ENCODE measurements at regions not wholly inside any gene's neighbourhood (a gene's known extent, or its start where the extent isn't known, plus 50 kb on each side); places are given as distances from the start of the nearest gene placed in this dataset.

DNA sequence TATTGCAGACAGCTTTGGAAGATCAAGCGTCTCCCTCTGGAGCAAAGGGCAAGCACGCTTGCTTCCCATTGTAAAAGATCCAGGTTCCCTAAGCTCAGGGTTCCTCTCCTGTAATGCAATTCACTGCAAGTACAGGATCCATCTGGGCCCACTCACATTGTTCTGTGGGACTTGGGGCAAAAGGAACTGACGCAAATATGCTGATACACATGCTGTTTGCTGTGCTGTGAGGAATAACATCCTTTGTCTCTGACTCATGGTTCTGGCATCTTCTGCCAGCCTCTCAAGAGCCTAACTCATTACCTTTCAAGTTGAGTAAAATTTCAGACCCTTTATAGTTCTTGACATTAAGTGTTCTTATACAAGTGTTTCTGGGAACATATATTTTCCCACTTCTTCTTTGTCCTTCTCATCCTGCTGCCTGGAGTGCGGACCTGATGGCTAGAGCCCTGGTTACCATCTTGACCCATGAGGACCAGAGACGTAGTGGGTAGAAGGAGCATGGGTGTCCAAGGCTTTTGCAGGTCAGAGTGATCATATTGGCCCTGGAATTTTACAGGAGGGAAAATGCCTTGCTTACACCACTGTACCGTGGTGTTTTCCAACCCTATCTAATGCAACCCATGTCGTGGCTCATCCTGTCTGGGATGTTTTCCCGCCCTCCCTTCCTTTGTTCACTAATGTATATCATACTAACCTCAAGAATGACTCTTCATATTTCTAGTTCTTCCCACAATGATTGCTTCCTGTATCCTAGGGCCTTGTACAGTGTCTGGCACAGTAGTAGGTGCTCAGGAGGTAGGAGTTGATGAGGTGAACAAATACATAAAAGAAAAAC, 145.7 kb upstream of the GLI2 start:
- peak; percentile 94 for DNase-seq
- peak overlapping the region; percentile 74 for H3K27ac ChIP-seq
- H3K27me3 ChIP-seq (replicated peaks) = no peaks in the 10 kb centered on the region
- in situ Hi-C loops (cut with HindIII; ENCODE audit: low pct_ligation_motif_present, low sequenced_read_pairs) = no loop called here
- no peak overlapping the region for H3K4me3 ChIP-seq (ENCODE audit: low read depth, low read length)
- no peaks in the 10 kb centered on the region for H3K36me3 ChIP-seq (replicated peaks)
- TF ChIP-seq, protein P1, sequence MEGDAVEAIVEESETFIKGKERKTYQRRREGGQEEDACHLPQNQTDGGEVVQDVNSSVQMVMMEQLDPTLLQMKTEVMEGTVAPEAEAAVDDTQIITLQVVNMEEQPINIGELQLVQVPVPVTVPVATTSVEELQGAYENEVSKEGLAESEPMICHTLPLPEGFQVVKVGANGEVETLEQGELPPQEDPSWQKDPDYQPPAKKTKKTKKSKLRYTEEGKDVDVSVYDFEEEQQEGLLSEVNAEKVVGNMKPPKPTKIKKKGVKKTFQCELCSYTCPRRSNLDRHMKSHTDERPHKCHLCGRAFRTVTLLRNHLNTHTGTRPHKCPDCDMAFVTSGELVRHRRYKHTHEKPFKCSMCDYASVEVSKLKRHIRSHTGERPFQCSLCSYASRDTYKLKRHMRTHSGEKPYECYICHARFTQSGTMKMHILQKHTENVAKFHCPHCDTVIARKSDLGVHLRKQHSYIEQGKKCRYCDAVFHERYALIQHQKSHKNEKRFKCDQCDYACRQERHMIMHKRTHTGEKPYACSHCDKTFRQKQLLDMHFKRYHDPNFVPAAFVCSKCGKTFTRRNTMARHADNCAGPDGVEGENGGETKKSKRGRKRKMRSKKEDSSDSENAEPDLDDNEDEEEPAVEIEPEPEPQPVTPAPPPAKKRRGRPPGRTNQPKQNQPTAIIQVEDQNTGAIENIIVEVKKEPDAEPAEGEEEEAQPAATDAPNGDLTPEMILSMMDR (IDR thresholded peaks at IDR 0.05; ENCODE audit: low read depth, low read length, missing control alignments) = no peak

DNA sequence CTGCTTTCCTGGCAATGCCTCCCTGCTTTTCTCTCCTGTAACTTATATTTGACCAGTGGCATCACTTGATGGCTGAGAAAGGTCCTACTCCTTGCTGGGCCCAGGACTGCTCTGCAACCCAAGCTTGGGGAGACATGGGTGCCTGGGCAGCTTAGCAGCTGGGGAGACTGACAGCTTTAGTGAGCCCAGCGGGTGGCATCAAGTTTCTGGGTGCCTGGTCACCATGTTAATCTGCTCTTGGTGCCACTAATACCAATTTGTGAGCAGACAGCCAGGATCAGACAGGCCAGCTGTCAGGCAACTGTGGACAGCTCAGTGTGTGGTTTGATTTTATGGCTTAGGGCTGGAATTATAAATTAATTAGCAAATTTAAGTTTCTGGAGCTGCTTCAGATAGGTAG, 144.8 kb upstream of the GLI2 start:
- no peak for DNase-seq
- Histone ChIP-seq H3K27ac (peak overlapping the region; percentile 74), H3K27me3 (replicated peaks) (no peaks in the 10 kb centered on the region), H3K36me3 (replicated peaks) (no peaks in the 10 kb centered on the region), H3K4me3 (ENCODE audit: low read depth, low read length) (no peak overlapping the region)
- in situ Hi-C loops (cut with HindIII; ENCODE audit: low pct_ligation_motif_present, low sequenced_read_pairs) = no loop called here
- TF ChIP-seq, protein P1 (IDR thresholded peaks at IDR 0.05; ENCODE audit: low read depth, low read length, missing control alignments) = no peak

DNA sequence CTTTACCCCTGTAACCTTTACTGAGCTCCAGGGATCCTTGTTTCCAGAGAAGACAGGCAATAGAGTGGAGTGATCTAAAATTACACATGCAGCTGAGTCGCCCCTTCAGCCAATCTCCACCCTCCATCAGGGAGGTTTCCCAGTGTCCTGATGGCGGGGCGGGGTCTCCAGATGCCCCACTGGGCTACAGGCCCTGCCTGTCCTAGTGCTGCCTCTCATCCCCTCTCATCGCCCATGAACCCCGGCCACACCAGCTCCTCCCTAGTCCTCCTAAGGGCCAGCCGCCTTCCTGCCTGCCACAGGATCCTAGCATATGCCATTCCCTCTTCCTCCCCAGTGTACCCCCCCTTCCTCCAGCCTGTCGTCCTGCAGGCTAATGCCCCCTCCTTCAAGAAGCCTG, 144.1 kb upstream of the GLI2 start:
- no peak overlapping the region for H3K27ac ChIP-seq
- in situ Hi-C loops (cut with HindIII; ENCODE audit: low pct_ligation_motif_present, low sequenced_read_pairs) = no loop called here
- TF ChIP-seq, protein P1 (IDR thresholded peaks at IDR 0.05; ENCODE audit: low read depth, low read length, missing control alignments) = no peak
- no peak for DNase-seq
- H3K4me3 ChIP-seq (ENCODE audit: low read depth, low read length) = no peak overlapping the region
- no peaks in the 10 kb centered on the region for H3K36me3 ChIP-seq (replicated peaks)
- H3K27me3 ChIP-seq (replicated peaks) = no peaks in the 10 kb centered on the region

DNA sequence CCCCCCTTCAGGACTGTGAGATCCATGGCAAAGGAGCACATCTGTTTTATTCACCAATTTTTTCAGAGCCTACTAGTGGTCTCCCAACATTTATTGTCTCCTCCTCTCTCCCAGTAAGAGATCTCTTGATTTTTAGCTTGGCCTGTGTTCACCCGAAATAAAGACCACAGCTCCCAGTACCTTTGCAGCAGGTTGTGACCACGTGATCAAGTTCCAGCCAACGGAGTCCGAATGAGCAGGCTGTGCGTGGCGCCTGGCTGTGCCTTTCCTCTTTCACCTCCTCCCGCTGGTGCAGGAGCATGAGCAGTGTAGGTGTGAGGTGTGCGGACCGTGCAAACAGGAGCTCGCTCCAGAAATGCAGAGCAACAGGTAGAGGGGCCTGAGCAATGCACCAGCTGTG, 143.6 kb upstream of the GLI2 start:
- H3K27me3 ChIP-seq (replicated peaks) = no peaks in the 10 kb centered on the region
- no peak overlapping the region for H3K27ac ChIP-seq
- no peak for DNase-seq
- TF ChIP-seq, protein P1 (IDR thresholded peaks at IDR 0.05; ENCODE audit: low read depth, low read length, missing control alignments) = no peak
- no peaks in the 10 kb centered on the region for H3K36me3 ChIP-seq (replicated peaks)
- in situ Hi-C loops (cut with HindIII; ENCODE audit: low pct_ligation_motif_present, low sequenced_read_pairs) = no loop called here
- H3K4me3 ChIP-seq (ENCODE audit: low read depth, low read length) = no peak overlapping the region

DNA sequence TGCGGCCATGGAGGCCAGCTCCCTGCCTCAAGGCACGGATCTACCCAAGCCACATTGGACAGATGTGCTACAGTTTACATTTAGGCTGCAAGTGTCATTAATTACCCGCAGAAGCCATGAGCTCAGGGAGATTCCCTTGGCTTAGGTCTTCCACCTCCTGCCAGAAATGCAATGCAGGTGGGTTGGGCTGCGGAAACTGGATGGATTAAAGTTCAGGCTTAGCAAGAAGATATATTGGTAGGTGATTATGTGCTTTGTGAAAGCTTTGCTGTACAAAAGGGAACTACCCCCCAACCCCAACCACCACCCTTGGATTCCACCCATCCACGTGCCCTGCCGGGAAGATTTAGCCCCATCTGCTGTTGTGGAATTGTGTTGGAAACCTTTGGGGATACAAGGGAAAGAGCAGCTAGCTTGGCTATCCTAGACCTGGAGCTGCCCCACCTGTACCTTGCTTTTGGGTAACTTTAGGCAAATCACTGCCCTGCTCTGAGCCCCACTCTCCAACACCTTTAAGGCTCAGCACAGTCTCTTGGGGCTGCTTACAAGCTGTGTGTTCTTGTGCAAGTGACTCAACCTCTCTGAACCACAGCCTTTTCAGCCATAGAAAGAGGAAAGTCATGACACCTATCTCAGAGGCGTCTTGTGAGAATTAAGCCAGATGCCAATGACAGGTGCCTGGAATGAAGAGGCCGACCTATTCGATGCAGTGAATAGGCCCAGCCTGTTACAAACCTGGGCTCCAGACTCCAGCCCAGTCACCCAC, 141.6 kb upstream of the GLI2 start:
- TF ChIP-seq, protein P1 (IDR thresholded peaks at IDR 0.05; ENCODE audit: low read depth, low read length, missing control alignments) = no peak
- H3K27ac ChIP-seq = no peak overlapping the region
- no peak for DNase-seq
- H3K36me3 ChIP-seq (replicated peaks) = no peaks in the 10 kb centered on the region
- in situ Hi-C loops (cut with HindIII; ENCODE audit: low pct_ligation_motif_present, low sequenced_read_pairs) = no loop called here
- H3K27me3 ChIP-seq (replicated peaks) = no peaks in the 10 kb centered on the region
- no peak overlapping the region for H3K4me3 ChIP-seq (ENCODE audit: low read depth, low read length)
